ENCODE measurements at regions not wholly inside any gene's neighbourhood (a gene's known extent, or its start where the extent isn't known, plus 50 kb on each side); places are given as distances from the start of the nearest gene placed in this dataset.

GRCh38 chr15:35596285-35596684 lies 50.3 kb upstream of the DPH6 start:
- no peak for DNase-seq

GRCh38 chr15:35602836-35603235 lies 56.9 kb upstream of the DPH6 start:
- no peak for DNase-seq

DNA sequence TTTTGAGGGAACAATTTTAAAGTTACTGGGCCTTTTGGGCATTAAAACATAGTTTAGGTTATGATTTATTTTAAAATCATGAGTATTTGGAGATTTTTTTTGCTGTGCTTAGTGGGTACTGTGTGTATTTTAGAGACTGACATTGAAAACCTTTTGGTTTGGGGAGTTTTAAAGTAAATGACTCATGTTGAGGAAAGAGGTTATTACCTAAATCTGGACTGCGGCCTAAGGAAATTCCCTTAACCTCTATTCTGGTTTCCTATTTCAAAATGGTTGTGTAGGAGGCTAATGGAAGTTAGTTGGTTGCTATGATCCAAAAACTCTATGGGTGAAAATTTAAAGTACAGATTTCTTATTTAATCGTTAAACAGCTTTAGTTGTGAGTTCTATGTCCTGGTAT lies 57.3 kb upstream of the DPH6 start:
- DNase-seq = no peak

GRCh38 chr15:35603856-35604255 lies 57.9 kb upstream of the DPH6 start:
- DNase-seq = no peak

DNA sequence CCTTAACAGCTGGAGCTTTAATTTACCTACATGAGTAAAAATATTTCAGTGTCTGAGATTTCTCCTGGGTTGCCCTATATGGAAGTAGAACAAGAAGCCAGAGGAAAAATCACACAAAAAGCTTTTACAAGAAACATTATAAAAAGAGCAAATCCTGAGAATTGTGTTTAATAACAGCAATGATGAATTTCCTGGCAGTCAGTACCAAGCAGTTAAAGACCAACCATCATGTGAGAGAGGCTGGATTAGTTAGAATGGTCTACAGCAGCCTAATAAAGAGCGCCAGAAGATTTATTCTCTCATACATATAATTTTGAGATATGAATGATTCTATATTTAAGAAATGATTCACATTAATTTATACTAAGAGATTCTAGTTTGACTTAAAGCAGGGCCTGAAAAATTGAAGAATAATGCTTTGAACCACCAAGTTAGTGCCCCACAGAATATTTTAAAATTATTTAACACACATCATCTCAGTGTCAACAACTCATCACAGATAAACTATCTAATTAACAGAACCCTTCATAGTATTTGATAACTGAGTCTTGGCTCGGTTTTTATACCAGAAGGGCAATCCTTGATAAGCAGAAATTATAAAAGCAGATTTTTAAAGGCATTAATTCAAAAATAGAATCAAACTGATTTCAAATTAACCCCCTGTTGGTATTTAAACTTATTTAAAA lies 59.9 kb upstream of the DPH6 start:
- DNase-seq = no peak

DNA sequence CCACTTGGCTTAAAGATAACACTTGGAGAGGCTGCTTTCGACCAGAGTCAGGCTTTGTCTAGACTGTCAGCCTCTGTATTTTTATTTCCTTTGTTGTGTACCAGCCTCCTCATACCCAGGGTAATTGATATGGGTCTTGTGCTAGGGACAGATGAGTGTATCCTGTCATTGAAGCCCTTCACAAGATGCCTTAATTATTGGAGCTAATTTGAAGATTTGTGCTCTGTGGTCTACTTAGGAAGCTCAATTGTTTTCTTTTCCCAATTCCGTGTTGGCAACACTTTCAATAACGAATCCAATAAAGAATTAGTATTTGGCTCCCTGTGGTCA lies 60.5 kb upstream of the DPH6 start:
- no peak for DNase-seq

DNA sequence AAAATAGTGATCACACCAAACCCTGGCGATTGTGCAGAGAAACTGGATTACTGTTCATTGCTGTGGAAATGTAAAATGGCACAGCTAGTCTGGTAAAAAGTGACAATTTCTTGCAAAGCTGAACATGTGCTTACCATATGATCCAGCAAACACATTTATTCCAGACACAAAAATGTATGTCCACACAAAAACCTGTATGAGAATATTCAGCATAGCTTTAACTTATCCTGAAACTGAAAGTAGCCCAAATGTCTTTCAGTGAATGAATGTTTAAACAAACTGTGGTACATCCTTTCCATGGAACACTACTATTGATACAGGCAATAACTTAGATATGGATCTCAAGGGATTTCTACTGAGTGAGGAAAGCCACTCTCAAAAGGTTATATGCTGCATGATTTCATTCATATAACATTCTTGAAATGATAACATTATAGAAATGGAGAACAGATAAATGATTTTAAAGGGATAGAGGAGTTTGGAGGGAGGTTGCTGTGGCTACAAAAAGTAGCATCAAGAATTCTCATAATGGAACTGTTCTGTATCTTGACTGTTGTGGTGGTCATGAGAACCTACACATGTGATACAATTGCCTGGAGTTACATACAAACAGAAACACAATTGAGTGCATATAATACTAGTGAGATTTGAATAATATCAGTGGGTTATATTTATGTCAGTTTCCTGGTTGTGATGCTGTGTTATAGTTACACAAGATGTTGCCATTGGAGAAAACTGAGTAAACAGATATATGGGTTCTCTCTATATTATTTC lies 70.7 kb upstream of the DPH6 start:
- no peak for DNase-seq

- no peak for DNase-seq
Observed at GRCh38 chr15:35618260-35619188, 72.6 kb upstream of the DPH6 start.

- no peak for DNase-seq
Observed at GRCh38 chr15:35622641-35623340, 76.8 kb upstream of the DPH6 start.

DNA sequence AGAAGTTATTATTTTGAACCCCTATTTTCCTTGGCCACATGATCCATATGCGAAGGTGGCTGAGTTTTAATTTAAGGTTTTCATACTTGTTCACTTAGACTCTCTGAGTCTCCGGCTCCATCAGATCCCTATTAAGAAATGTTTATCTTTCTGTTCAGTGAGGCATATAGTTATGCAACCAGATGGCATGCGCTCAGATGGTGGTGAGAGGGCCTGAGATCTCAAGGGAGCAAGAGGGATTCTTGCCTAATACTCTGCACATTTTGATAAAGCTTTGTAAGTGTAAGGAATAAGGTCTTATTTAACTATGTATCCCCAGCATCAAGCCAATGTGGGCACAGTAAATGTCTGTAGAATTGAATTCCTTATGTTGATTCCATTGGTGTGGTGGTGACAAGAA lies 78.9 kb upstream of the DPH6 start:
- DNase-seq = no peak

DNA sequence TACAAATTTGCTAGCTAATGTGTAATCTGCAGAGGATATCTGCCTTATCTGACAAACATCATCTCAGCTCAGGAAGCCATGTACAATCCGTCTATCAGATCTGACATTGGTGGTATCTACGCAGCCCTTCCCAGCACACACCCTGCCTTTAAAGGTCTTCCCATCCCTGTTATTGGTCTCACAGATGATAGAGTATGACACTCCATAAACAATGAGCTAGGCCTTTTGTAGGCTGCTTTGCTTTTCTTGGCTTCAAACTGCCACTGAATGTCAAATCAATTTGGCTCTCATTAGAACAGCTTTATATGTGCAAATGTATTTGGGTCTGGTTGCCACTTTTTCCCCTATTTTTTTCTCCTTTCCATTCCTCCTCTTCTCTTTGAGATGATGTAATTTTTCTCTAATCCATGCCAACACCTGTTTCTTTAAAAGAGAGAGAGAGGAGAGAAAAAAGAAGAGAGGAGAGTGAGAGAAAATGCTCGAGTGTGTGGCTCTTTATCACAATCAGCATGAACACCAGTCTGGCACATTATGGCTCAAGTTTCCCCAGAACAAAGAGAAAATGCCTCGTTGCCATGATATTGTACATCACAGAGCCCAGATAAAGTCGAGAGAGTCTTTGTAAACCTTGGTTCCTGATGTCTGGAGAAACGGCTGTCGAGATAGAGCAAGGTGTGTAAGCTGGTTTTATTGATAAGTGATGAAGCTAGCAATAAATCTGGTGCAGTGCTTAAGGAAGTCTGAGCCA lies 80.8 kb upstream of the DPH6 start:
- no peak for DNase-seq

DNA sequence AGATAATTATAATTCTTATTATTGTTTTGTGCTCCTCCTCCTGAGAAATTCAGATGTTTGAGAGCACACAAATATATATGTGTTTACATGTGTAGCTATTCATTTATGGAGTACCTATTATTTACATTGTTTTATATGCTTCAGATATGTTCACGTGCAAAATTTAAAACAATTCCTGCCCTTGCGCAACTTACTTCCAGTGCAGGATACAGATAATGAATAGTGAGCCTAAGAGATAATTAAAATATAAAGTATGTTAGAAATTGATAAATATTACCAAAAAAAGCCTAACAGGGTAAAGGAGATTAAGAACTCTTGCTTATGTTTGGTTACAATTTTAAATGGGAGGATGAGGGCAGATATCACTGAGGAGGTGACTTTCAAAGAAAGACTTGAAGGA lies 81.7 kb upstream of the DPH6 start:
- DNase-seq = no peak

- DNase-seq = no peak
Observed at GRCh38 chr15:35629766-35630165, 83.8 kb upstream of the DPH6 start.

- DNase-seq = no peak
Observed at GRCh38 chr15:35630532-35630931, 84.6 kb upstream of the DPH6 start.

- no peak for DNase-seq
Observed at GRCh38 chr15:35630985-35631384, 85.0 kb upstream of the DPH6 start.

GRCh38 chr15:35633677-35634076 lies 87.7 kb upstream of the DPH6 start:
- no peak for DNase-seq

GRCh38 chr15:35646790-35647189 lies 100.8 kb upstream of the DPH6 start:
- no peak for DNase-seq

GRCh38 chr15:35647303-35647702 lies 101.3 kb upstream of the DPH6 start:
- DNase-seq = no peak

DNA sequence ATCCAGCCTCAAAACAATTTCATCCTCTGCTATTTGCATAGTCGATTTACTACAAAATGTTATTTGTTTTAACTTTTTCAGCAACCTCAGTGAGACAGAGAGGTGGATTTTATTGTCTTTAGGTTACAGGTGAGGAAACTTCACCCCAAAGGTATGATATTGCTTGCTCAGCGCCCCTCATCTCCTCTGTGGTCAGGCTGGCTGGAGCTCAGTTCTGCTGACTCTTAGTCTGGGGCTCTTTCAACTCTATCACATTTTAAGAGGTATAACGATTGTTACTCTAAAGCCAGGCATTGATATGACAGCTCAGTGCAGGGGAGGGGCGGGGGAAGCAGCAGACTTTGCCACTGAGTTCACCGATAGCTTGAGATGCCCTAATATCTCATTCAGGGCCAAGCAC lies 103.0 kb upstream of the DPH6 start:
- DNase-seq = no peak

DNA sequence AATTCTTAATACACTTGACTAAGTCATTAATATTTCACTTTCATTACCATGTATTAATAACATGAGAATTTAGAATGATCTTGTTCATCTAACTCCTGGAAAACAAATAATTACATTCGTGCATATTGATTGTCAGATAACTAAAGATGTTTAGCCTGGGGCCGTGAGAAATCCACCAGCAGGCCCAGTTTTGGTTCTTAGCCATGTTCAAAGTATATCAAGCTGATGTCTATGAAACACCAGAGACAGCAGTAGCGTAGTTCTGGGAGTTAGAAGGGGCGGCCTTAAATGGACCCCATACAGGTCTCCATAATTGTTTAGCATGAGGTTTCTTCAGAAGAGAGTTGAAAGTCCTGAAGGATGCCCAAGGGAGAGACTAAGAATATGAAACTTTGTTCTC lies 103.6 kb upstream of the DPH6 start:
- no peak for DNase-seq

DNA sequence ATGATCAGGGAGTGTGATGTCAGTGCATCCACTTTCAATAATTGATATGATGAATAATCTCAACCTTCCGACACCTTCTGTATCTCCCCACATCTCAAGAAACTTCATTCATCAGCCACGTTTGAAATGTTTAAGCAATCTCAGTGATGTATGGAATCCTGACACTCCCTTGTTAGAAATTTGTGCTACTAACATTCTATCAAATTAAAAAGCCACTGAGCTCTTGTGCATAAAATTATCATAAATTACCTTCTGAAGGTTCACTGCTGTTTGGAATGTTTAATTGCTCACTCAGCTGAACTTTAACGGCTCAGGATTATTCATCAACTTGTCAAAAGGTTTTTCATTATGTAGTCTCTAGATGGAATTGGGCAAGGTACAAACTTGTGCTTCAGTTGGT lies 108.4 kb upstream of the DPH6 start:
- DNase-seq = no peak

GRCh38 chr15:35657679-35658311 lies 111.8 kb upstream of the DPH6 start:
- DNase-seq = no peak
